Ascending aorta (tissue), 2 donors: ENCODE measurements at regions not wholly inside any gene's neighbourhood (a gene's known extent, or its start where the extent isn't known, plus 50 kb on each side); places are given as distances from the start of the nearest gene placed in this dataset.

Experiments
- DNase-seq, 2 donors: peaks; one replicate each; pipeline ENCODE4 v3.0.0-alpha.2; 2019; ENCODE audit warnings: low spot score in 2 of 2
- H3K27ac ChIP-seq, 2 donors: fragments of 200-600 bp; sonication (generic); one replicate each; pipeline ENCODE4 v1.5.1; 2016 to 2017; ENCODE audit warnings: mild to moderate bottlenecking in 1 of 2
- H3K27me3 ChIP-seq: fragments of 200-600 bp; sonication (generic); one replicate; pipeline ENCODE4 v1.5.1; 2017
- H3K36me3 ChIP-seq, 2 donors: fragments of 200-600 bp; sonication (generic); one replicate each; pipeline ENCODE4 v1.5.1; 2016
- H3K4me1 ChIP-seq, 2 donors: fragments of 200-600 bp; sonication (generic); one replicate each; pipeline ENCODE4 v1.5.1; 2016 to 2017; ENCODE audit warnings: mild to moderate bottlenecking in 1 of 2
- H3K4me3 ChIP-seq, 2 donors: fragments of 200-600 bp; sonication (generic); one replicate each; pipeline ENCODE4 v1.5.1; 2016 to 2017; ENCODE audit warnings: mild to moderate bottlenecking in 1 of 2
- H3K9me3 ChIP-seq, 2 donors: fragments of 200-600 bp; sonication (generic); one replicate each; pipeline ENCODE4 v1.5.1; 2016
- intact Hi-C: fragments of 100-400 bp; cut with DNase I; formaldehyde crosslinking; loops from one replicate; pipeline ENCODE4 v1.15.1; 2023
- TF ChIP-seq, protein P1 (sequence below), 3 experiments: fragments of 200-600 bp in 2 of 3; fragments of 450-650 bp in 1 of 3; sonication (generic) in 2 of 3; IDR thresholded peaks; one replicate each; pipeline ENCODE4 v1.5.1; 2016 to 2019; ENCODE audit warnings: antibody characterized with exemption in 3 of 3, mild to moderate bottlenecking in 1 of 3, moderate library complexity in 1 of 3

DNA sequence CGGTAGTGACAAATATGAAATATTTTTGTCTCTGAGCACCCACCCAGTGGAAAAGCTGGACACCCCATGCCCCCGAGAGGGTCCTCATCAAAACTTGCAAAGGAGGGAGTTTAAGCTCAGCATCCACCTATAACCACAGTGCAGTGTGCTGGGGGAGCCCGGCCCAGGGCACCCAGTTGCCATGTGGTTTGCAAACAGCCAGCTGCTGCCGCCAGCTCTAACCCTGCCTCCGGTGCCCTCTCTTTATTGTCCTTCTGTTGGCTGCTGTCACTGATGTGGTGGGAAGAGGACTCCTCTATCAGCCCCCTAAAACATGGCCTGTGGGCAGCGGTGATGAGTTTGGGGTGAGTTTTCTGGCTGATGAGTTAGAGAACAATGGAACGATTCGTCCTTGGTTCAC lies 160.9 kb upstream of the MVB12B start:
- no peaks in the 10 kb centered on the region for H3K4me1 ChIP-seq
- intact Hi-C loops, result no loop called here
- H3K36me3 ChIP-seq, result no peaks in the 10 kb centered on the region
- H3K4me3 ChIP-seq, result no peak overlapping the region
- no peak for DNase-seq
- H3K9me3 ChIP-seq, result no peaks in the 10 kb centered on the region
- no peak overlapping the region for H3K27ac ChIP-seq
- H3K27me3 ChIP-seq, result no peaks in the 10 kb centered on the region
- TF ChIP-seq, protein P1, sequence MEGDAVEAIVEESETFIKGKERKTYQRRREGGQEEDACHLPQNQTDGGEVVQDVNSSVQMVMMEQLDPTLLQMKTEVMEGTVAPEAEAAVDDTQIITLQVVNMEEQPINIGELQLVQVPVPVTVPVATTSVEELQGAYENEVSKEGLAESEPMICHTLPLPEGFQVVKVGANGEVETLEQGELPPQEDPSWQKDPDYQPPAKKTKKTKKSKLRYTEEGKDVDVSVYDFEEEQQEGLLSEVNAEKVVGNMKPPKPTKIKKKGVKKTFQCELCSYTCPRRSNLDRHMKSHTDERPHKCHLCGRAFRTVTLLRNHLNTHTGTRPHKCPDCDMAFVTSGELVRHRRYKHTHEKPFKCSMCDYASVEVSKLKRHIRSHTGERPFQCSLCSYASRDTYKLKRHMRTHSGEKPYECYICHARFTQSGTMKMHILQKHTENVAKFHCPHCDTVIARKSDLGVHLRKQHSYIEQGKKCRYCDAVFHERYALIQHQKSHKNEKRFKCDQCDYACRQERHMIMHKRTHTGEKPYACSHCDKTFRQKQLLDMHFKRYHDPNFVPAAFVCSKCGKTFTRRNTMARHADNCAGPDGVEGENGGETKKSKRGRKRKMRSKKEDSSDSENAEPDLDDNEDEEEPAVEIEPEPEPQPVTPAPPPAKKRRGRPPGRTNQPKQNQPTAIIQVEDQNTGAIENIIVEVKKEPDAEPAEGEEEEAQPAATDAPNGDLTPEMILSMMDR (IDR thresholded peaks at IDR 0.05), result no peak

DNA sequence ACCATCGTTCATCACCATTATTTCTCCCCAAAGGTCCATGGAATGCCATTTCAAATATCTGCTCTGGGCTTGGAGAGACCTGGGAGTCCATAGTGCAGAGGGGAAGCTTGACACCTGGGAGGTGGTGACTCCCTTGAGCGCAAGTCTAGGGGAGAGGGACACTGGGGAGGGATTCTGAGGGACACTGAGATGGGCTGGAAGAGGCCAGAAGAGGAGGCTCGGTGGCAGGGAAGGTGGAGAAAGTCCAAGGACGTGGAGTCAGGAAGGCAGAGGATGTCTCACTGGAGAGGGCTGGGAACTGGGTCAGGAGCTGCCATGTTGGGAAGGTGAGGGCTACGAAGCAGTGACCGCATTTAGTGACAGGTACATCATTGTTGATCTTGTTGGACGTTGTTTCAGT lies 160.3 kb upstream of the MVB12B start:
- Histone ChIP-seq H3K4me3 (no peak overlapping the region), H3K9me3 (no peaks in the 10 kb centered on the region), H3K27me3 (no peaks in the 10 kb centered on the region), H3K36me3 (no peaks in the 10 kb centered on the region), H3K27ac (no peak overlapping the region), H3K4me1 (no peaks in the 10 kb centered on the region)
- TF ChIP-seq, protein P1 (IDR thresholded peaks at IDR 0.05), result no peak
- DNase-seq, result no peak
- intact Hi-C loops, result no loop called here

DNA sequence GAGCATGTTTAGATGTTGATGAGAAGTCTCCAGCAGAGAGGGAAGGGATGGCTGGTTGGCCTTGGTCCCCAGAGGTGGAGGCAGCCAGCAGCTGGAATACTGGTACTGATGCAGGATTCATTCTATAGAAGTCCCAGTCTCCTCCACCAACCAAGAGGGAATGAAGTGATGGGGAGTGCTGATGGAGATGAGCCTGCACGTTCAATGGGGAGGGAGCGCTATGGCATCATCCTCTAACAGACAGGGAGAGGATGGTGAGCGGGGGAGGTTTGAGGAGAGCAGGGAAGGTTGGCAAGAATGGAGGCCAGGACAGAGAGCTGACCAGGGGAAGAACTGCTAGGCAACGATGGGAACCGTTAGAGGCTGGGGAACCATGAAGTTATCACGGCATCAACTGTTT lies 159.8 kb upstream of the MVB12B start:
- Histone ChIP-seq H3K27me3 (no peaks in the 10 kb centered on the region), H3K4me1 (no peaks in the 10 kb centered on the region), H3K4me3 (no peak overlapping the region), H3K9me3 (no peaks in the 10 kb centered on the region), H3K36me3 (no peaks in the 10 kb centered on the region), H3K27ac (no peak overlapping the region)
- no peak for DNase-seq
- TF ChIP-seq, protein P1 (IDR thresholded peaks at IDR 0.05), result no peak
- intact Hi-C loops, result no loop called here

DNA sequence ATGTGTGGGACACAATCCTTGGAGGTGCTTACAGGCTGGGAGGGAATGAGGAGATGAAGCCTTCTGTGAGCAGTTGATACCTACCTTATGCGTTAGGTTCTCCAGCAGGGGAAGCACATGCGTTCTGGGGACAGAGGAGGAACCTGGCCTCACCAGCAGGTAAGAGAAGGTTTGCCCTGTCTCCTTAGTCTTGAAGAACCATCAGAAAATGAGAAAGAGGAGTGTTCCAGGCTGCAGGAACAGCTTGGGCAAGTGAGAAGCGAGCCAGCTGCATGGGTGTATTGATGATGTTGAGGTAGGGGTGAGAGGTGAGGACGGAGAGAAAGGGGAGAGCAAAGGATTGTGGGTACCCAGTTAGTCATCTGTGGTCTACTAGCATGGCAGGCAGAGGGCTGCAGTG lies 156.9 kb upstream of the MVB12B start:
- Histone ChIP-seq H3K36me3 (no peaks in the 10 kb centered on the region), H3K27me3 (no peaks in the 10 kb centered on the region), H3K27ac (no peak overlapping the region), H3K9me3 (no peaks in the 10 kb centered on the region), H3K4me3 (no peak overlapping the region), H3K4me1 (no peaks in the 10 kb centered on the region)
- no peak for DNase-seq
- intact Hi-C loops, result no loop called here
- TF ChIP-seq, protein P1 (IDR thresholded peaks at IDR 0.05), result no peak

DNA sequence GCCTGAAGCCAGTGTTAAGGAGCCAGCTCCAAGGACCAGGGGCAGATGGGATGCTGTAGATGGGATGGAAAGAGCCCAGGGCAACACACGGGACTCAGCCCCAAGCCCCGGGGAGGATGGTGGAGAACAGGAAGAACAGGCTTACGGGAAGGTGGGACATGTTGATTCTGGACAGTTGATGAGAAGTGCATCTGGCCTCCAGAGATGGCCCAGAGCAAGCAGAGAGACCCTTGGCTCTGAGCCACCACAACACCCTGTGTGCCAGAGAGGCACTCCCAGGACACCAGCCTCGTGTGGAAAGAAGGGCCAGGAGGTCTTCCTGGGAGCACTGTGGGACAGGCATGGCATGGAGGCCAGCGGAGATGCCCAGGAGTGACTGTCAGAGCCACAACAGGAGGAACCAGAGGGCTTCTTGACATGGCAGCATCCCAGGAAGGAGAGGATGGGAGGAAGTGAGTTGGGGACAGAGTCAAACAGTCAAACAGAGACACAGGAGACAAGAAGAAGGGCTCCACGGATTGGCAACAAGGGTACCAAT lies 156.3 kb upstream of the MVB12B start:
- H3K27me3 ChIP-seq, result no peaks in the 10 kb centered on the region
- no peak overlapping the region for H3K27ac ChIP-seq
- no peak overlapping the region for H3K4me3 ChIP-seq
- H3K9me3 ChIP-seq, result no peaks in the 10 kb centered on the region
- TF ChIP-seq, protein P1 (IDR thresholded peaks at IDR 0.05), result no peak
- DNase-seq, result no peak
- no peaks in the 10 kb centered on the region for H3K36me3 ChIP-seq
- intact Hi-C loops, result no loop called here
- H3K4me1 ChIP-seq, result no peaks in the 10 kb centered on the region

DNA sequence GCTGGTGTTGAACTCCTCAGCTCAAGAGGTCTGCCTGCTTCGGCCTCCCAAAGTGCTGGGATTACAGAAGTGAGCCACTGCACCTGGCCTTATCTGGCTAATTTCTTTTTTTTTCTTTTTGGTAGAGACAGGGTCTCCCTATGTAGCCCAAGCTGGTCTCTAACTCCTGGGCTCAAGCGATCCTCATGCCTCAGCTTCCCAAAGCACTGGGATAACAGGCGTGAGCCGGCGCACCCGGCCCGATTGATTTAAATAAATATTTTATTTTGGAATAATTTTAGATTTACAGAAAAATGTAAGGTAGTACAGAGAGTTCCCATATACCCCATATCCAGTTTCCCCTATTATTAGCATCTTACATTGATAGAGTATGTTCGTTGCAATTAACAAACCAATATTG lies 155.0 kb upstream of the MVB12B start:
- no peaks in the 10 kb centered on the region for H3K27me3 ChIP-seq
- H3K4me1 ChIP-seq, result no peaks in the 10 kb centered on the region
- H3K4me3 ChIP-seq, result no peak overlapping the region
- intact Hi-C loops, result no loop called here
- H3K27ac ChIP-seq, result no peak overlapping the region
- TF ChIP-seq, protein P1 (IDR thresholded peaks at IDR 0.05), result no peak
- DNase-seq, result no peak
- no peaks in the 10 kb centered on the region for H3K36me3 ChIP-seq
- no peaks in the 10 kb centered on the region for H3K9me3 ChIP-seq
